Transverse colon (tissue), 4 donors: ENCODE measurements at regions not wholly inside any gene's neighbourhood (a gene's known extent, or its start where the extent isn't known, plus 50 kb on each side); places are given as distances from the start of the nearest gene placed in this dataset.

Source experiments
- DNase-seq: peaks from one replicate; pipeline ENCODE4 v3.0.0-alpha.2; 2019
- H3K27ac ChIP-seq, 4 donors: fragments of 200-600 bp; sonication (generic); 2 replicates each; pipeline ENCODE4 v1.5.1; 2016 to 2018; ENCODE audit warnings: inconsistent platforms in 4 of 4
- H3K27me3 ChIP-seq: fragments of 200-600 bp; sonication (generic); 2 replicates; pipeline ENCODE4 v1.5.1; 2017; ENCODE audit warnings: inconsistent platforms
- H3K36me3 ChIP-seq, 4 donors: fragments of 200-600 bp; sonication (generic); 2 replicates each; pipeline ENCODE4 v1.5.1; 2017 to 2019; ENCODE audit warnings: inconsistent platforms in 4 of 4
- H3K4me1 ChIP-seq, 4 donors: fragments of 200-600 bp; sonication (generic); 2 replicates each; pipeline ENCODE4 v1.5.1; 2017 to 2020; ENCODE audit warnings: inconsistent platforms in 4 of 4
- H3K4me3 ChIP-seq, 4 donors: fragments of 200-600 bp; sonication (generic); 1 replicate in 1 of 4; 2 replicates in 3 of 4; pipeline versions ENCODE4 v1.5.1 to v1.6.1; 2017 to 2019; ENCODE audit warnings: inconsistent platforms in 4 of 4
- H3K9me3 ChIP-seq, 2 donors: fragments of 200-600 bp; sonication (generic); 2 replicates each; pipeline ENCODE4 v1.5.1; 2017 to 2019; ENCODE audit warnings: inconsistent platforms in 2 of 2
- EP300 ChIP-seq: sonication (generic); formaldehyde crosslinking; IDR thresholded peaks from one replicate; pipeline ENCODE4 v1.6.1; 2017; ENCODE audit warnings: antibody characterized with exemption, low read depth
- POLR2A ChIP-seq: fragments of 450-650 bp; IDR thresholded peaks from one replicate; pipeline ENCODE4 v1.6.1; 2016; ENCODE audit warnings: antibody characterized with exemption, mild to moderate bottlenecking, moderate library complexity
- POLR2AphosphoS5 ChIP-seq, 3 donors: sonication (generic); formaldehyde crosslinking; IDR thresholded peaks; one replicate each; pipeline ENCODE4 v1.6.1; 2016; ENCODE audit warnings: antibody characterized with exemption in 3 of 3
- WGBS, 2 donors: methylation state at CpG; one replicate each; pipeline ENCODE4 v1.1.5; 2018; ENCODE audit warnings: low coverage in 1 of 2; 5-methylcytosine and 5-hydroxymethylcytosine counted together
- in situ Hi-C, 4 donors: fragments of 200-750 bp; cut with MboI; loops; one replicate each; pipeline versions ENCODE4 v1.15.0 to v1.15.1; 2017; ENCODE audit warnings: low sequenced_read_pairs in 3 of 4, low pct_ligation_motif_present in 1 of 4, low pct_unique_long_range_greater_than_20kb in 1 of 4
- intact Hi-C: fragments of 100-400 bp; cut with DNase I; formaldehyde crosslinking; loops from one replicate; pipeline ENCODE4 v1.15.1; 2023; ENCODE audit warnings: low total_unique reads
- TF ChIP-seq, protein P1 (sequence below), 5 experiments: fragments of 200-600 bp in 3 of 5; fragments of 450-650 bp in 2 of 5; sonication (generic) in 3 of 5; IDR thresholded peaks; 1 replicate in 2 of 5; 2 replicates in 3 of 5; pipeline ENCODE4 v1.5.1; 2016 to 2017; ENCODE audit warnings: antibody characterized with exemption in 5 of 5, inconsistent platforms in 3 of 5, mild to moderate bottlenecking in 2 of 5, moderate library complexity in 1 of 5

DNA sequence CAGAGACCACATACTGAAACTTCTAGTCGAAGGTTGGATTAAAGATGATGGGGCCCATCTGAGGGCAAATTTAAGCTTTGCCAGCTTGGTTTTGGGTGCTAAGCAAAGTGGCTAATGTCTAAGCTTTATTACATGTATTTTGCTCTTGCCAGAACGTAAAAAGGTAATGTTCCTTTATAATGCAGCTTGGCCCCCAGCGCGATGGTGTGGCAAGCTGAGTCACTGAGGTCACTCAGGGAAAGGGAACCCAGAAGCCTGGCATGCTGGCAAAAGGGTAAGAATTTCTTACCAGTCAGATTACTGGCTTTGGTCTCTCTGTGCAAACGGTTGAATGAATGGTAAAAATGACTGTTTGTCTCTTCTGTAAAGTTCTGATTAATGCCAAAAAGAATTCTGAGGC, 158.3 kb upstream of the KCND2 start:
- Histone ChIP-seq H3K27me3 (no peaks in the 10 kb centered on the region), H3K9me3 (peaks cover 3 to 4% of the 10 kb centered on the region in 2 donors), H3K4me1 (no peaks in the 10 kb centered on the region), H3K36me3 (no peaks in the 10 kb centered on the region), H3K4me3 (no peak overlapping the region), H3K27ac (no peak overlapping the region)
- no peak for DNase-seq
- WGBS, 2 donors = 69 to 80% methylated on average over 5 of the region's 5 CpGs
- in situ Hi-C loops = no loop called here
- TF ChIP-seq POLR2AphosphoS5 (IDR thresholded peaks at IDR 0.05) = no peak
- intact Hi-C loops = no loop called here

DNA sequence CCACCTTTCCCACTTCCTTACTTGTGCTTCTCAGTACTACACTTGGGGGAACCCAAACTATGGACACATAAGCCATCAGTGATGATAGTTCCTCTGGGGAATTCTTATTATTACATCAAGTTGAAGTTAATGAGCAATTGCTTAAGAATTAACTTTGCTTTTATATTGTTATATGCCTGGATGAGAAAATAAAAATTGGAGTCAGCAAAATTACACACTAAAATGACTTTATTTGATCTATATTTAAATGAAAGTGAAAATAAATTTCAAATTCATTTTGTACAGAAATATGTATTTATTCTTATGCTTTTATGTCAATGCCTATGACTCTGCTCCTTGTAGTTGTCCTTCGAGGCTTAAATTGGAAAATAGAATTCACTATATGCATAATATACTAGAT, 149.4 kb upstream of the KCND2 start:
- in situ Hi-C loops (no loop called here), intact Hi-C loops (no loop called here)
- H3K4me3 ChIP-seq = no peak overlapping the region

DNA sequence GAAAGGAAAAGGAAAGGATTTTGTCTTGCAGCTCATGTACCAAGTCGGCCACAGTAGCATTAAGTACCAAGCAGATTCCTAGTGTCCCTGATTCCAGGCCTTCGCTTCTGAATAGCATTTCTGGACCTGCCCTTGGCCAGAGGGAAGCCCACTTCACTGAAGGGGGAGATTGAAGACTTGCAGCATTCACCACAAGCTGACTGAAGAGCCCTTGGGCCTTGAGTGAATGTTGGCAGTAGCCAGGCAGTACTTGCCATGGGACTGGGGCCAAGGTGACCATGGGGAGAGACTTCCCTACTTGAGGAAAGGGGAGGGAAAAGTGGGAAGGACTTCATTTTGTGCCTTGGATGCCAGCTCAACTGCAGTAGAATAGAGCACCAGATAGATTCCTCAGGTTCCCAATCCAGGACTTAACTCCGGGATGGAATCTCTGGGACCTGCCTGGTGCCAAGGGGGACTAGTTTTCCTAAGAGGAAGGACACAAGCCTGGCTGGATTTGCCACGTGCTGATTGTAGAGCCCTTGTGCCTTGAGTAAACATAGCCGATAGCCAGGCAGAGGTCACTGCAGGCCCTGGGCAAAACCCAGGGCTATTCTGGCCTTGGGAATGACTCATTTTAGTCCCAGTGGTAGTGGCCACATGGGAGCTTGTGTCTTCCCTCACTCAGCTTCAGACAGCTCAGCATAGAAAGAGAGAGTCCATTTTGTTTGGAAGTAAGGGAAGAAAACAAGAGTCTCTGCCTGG, 141.7 kb upstream of the KCND2 start:
- H3K4me3 ChIP-seq = no peak overlapping the region
- no peak for TF ChIP-seq EP300
- no peak for TF ChIP-seq POLR2A
- TF ChIP-seq POLR2AphosphoS5 (IDR thresholded peaks at IDR 0.05) = no peak
- TF ChIP-seq, protein P1, sequence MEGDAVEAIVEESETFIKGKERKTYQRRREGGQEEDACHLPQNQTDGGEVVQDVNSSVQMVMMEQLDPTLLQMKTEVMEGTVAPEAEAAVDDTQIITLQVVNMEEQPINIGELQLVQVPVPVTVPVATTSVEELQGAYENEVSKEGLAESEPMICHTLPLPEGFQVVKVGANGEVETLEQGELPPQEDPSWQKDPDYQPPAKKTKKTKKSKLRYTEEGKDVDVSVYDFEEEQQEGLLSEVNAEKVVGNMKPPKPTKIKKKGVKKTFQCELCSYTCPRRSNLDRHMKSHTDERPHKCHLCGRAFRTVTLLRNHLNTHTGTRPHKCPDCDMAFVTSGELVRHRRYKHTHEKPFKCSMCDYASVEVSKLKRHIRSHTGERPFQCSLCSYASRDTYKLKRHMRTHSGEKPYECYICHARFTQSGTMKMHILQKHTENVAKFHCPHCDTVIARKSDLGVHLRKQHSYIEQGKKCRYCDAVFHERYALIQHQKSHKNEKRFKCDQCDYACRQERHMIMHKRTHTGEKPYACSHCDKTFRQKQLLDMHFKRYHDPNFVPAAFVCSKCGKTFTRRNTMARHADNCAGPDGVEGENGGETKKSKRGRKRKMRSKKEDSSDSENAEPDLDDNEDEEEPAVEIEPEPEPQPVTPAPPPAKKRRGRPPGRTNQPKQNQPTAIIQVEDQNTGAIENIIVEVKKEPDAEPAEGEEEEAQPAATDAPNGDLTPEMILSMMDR (IDR thresholded peaks at IDR 0.05) = no peak
- in situ Hi-C loops = no loop called here
- H3K9me3 ChIP-seq = no peaks in the 10 kb centered on the region
- H3K36me3 ChIP-seq = no peaks in the 10 kb centered on the region
- no peak for DNase-seq
- no peaks in the 10 kb centered on the region for H3K4me1 ChIP-seq
- no peak overlapping the region for H3K27ac ChIP-seq
- 58% methylated on average over 5 of the region's 5 CpGs; no CpG with 5 or more reads in 1 of the 2 donors for WGBS, 2 donors
- intact Hi-C loops = no loop called here
- H3K27me3 ChIP-seq = no peaks in the 10 kb centered on the region

More for the DNA sequence above, 149.4 kb upstream of the KCND2 start:
- Histone ChIP-seq H3K27ac (no peak overlapping the region), H3K4me1 (no peaks in the 10 kb centered on the region), H3K27me3 (no peaks in the 10 kb centered on the region), H3K36me3 (no peaks in the 10 kb centered on the region), H3K9me3 (no peaks in the 10 kb centered on the region)
- no peak for DNase-seq
- TF ChIP-seq EP300 (no peak), POLR2A (no peak), POLR2AphosphoS5 (IDR thresholded peaks at IDR 0.05) (no peak)
- TF ChIP-seq, protein P1 (IDR thresholded peaks at IDR 0.05) = no peak
- WGBS, 2 donors = 67 to 77% methylated on average over 1 of the region's 1 CpG

DNA sequence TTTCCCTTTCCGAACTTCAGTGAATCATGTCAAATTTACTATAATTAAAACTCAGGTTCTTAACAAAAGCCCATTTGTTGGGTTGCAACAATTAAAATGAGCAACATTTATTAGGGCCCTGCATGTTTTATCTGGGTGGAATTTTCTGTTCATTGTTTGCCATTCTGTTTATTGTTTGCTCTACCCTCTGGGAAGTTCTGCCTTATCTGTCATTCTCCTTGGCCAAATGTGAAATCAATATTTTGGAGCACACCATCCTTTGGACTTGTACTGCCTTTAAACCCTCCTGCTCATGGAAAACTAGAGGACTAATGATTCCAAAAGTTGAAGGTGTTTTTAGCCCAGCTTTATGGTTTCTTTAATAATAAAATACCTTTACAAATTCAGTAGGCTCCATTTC, 134.5 kb upstream of the KCND2 start:
- H3K4me3 ChIP-seq = no peak overlapping the region
- 49 to 50% methylated on average over 1 of the region's 1 CpG for WGBS, 2 donors
- H3K4me1 ChIP-seq = no peaks in the 10 kb centered on the region
- H3K27ac ChIP-seq = no peak overlapping the region
- intact Hi-C loops = loop anchor here (2.0 kb wide), 1 partner anchor 46 kb away; no protein-coding TSS in a partner anchor
- in situ Hi-C loops = no loop called here
- no peak for DNase-seq
- no peaks in the 10 kb centered on the region for H3K9me3 ChIP-seq
- TF ChIP-seq, protein P1 (IDR thresholded peaks at IDR 0.05) = no peak
- no peak for TF ChIP-seq POLR2A
- no peaks in the 10 kb centered on the region for H3K36me3 ChIP-seq
- H3K27me3 ChIP-seq = no peaks in the 10 kb centered on the region

DNA sequence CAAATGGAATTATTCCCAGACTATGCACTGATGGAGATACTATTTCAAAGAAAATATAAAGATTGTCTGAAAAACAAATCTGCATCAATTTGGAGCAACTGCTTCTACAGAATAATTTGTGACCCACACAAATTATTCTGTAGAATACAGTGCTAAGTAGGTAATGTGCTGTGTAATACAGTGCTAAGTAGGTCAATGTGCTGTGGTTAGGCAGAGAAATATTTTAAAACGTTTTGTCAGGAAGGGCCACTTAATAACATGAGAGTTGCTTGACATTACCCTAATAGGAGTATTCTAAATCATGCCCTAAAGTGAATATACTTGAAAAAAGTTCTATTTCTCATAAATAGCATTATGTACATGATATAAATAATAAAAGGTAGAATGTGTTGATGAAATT, 116.5 kb upstream of the KCND2 start:
- H3K36me3 ChIP-seq = no peaks in the 10 kb centered on the region
- TF ChIP-seq POLR2AphosphoS5 (IDR thresholded peaks at IDR 0.05) (no peak), POLR2A (no peak), EP300 (no peak)
- TF ChIP-seq, protein P1 (IDR thresholded peaks at IDR 0.05) = no peak
- no peaks in the 10 kb centered on the region for H3K9me3 ChIP-seq
- 6 to 11% methylated on average over 1 of the region's 1 CpG for WGBS, 2 donors
- H3K4me3 ChIP-seq = no peak overlapping the region
- H3K4me1 ChIP-seq = no peaks in the 10 kb centered on the region
- in situ Hi-C loops = no loop called here
- intact Hi-C loops = no loop called here
- no peaks in the 10 kb centered on the region for H3K27me3 ChIP-seq
- no peak for DNase-seq
- H3K27ac ChIP-seq = no peak overlapping the region
